ENCODE measurements at regions not wholly inside any gene's neighbourhood (a gene's known extent, or its start where the extent isn't known, plus 50 kb on each side); places are given as distances from the start of the nearest gene placed in this dataset.
A peak's percentile ranks its signal among the peaks of the same experiment; 100 is the strongest.
"Not testable (repeated sequence)": the region's sequence is repeated elsewhere in the genome, so short reads cannot be mapped to it uniquely, and the experiment has no call there.

DNA sequence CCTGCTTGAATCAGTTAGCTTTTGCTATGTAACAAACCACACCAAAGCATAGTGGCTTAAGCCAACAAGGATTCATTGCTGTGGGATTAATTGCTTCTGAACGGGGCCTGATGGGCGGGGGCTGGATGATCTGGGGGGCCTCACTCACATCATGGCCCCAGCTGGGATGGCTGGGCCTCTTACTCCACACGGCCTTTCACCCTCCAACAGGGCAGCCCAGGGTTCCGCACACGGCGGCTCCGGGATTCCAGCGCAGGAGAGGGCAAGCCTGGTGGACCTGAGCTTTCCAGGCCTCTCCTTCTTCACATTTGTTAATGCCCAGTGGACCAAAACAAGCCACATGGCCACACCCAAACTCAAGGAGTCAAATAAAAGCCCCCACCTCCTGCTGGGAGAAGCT lies 86.3 kb upstream of the PHLPP1 start:
- DNase-seq = no peak

DNA sequence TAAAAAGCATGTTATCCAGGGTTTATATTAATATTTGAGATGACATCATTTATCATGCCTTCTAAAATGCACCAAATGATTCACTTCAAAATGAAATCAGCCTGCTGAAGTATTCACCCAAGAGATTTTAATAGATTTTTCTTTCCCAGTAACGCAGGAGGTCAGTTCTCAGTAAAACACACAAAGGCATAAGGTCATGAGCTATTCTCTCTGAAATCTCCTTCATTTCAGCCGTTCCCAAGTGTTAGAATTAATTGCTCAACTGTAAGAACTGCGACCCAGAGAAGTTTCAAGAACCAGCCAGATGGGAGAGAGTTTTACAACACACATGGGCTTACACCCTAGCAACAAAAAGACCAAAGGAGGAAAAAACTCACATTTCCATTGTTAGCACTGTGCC lies 84.2 kb upstream of the PHLPP1 start:
- no peak for DNase-seq

DNA sequence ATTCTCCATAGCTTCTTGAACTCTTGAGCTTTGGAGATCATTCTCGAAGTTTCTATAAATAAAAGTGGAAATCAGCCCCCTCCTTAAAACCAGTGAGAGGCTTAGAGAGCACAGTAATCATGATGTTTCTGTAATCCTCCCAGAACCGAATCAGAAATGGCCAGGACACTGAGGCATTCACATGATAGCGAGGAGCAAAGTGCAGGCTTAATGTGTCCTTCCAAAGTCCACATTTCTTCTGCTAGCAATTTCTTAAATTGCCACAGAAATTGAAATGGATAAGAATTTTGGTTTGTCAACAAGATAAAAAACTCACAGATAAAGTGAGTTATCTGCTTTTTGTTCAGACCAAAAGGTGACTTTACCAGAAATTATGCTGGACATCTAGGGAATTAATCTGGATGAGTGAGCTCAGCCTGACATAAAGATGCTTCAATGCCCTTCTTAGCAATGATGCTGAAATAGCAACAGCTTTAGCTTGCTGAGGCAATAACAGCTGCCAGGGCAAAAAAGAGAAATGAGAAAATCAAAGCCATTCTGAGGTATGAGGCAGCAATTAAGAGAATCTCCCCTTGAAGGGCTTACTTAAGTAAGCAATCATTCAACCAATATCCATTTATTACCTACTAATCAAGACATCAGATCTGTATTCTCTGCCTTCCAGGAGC lies 82.4 kb upstream of the PHLPP1 start:
- DNase-seq = no peak

DNA sequence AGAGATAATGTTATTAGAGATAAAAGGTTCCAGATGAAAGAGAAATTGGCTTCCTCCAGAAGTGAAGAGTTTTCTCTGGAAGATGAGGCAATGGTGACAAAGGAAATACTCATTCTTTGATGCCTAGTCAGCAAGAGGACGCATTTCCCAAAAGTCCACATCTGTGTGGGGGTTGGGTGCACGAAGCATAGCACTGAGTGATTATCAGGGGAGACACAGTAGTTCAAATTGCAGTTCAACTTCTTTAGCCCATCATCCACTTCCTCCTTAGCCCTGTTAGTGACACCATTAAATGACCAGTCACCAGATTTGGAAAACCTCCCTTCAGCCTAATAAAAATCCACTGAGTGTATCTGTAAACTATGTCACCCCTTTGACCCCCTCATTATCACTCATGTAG lies 80.9 kb upstream of the PHLPP1 start:
- no peak for DNase-seq

DNA sequence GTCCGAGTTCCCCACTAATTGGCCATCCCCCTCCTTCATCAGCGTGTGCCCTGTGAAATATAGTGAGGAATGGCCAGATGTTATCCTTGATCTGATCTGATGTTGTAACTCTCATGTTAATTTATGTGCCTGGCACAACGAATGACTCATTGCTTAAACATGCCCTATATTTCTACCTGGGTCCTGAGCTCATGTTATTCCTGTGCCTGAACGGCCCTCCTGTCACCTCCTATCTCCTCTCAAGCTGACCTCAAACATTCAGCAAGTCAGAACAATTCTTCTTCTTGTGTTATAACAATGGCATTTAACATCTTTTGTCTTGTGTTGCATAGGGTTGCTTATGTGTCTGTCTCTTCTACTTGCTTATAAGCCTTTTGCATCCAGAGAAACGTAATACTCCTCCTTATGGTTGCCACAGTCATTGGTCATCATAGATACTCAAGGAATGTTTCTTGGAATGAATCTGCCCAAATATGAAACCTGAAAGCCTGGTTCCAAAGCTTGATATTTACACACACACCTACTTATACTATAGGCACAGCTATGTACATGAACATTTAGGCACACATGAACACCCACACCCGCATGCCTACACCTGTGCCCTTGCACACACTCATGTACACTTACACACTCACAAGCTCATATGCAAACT lies 80.2 kb upstream of the PHLPP1 start:
- DNase-seq = no peak

DNA sequence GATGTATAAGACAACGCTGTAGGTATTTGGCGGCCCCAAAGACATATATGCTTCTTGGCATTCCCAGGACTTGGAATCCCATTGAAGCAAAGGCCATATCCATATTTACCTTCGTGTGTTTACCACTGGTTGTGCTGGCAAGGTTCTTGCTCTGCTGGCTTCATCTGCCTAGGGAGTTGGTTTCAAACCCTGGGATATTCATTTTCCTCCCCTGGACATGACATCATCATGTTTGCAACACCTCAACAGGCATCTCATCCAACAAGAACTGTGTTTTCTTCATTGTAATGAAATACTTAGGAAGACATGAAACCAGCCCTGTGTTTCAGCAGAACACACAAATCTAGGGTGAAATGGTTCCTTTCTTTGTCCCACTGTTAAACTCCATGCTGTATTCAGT lies 77.9 kb upstream of the PHLPP1 start:
- DNase-seq = no peak

DNA sequence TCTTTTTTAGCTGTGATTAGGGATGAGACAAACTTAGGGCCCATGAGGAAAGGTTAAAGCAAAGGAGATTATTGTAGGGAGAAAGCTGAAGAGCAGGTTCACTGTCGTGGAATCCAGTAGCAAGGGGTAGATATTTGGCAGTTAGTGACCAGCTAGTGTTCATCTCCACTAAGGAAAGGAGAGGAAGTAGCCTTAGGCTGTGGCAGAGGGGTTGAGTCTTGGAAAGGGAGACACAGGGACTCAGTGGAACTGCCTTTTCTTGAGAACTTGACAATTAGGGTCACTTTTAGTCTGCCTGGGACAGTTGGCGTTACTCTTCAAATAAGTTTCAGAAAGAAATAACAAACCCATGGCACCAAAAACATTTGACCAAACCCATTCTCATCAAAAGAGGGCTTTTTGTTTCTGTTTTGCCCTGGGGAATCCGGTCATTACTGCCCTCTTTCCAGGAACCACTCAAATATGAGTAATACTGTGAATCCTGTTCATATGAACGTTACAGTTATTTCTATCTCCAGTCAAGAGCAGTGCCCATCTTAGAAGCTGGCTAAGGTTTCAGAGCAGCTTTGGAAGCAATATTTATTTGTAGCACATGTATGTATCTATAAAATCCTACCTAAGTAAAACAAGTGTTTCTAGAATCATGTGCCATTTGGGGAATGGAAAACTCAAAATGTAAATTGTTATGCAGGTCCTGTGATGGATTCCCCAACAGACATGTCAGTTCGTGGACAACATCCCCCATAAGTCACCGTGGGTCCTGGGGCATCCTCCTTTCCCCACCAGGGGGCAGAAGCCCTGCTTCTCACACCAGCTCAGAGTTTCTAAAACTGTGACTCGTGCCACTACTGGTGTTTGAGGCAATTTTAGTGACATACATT lies 77.3 kb upstream of the PHLPP1 start:
- DNase-seq = peak; percentile 50

DNA sequence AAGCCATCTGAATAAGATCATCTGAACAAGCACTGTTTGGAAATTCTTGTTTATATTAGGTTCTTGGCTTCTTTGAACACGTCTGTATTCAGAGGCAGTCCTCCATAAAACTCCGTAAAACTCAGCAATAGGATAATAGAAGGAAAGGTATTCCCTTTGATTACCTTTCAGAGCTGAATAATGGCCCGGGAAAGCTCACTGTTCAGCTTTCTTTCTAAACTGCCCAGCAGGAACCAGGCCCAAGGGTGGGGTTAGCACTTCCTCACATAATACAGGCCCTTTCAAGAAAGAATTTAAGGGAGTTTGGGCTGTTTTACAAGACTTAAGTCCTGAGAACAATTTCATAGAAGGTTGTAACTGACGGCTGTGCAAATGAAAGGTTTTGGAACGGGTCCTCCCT lies 72.2 kb upstream of the PHLPP1 start:
- DNase-seq = no peak

DNA sequence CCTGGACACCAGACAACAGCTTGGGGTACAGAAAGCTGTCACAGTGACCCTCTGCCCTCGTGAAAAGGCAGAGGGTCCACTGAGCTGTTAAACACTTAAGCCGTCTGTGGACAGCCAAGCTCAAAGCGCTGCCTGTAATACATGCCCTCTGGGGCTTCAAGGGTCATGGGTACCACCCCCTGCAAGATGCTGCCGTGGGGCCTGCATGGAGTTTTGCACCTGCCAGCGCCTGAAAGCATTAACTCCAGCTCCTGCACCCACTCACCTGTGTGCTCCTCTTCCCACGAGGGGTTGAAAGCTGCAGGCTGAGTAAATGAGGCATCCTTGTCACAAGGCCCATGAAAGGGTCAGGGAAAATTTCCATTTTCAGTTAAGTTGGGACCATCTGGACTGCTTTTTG lies 70.6 kb upstream of the PHLPP1 start:
- no peak for DNase-seq

DNA sequence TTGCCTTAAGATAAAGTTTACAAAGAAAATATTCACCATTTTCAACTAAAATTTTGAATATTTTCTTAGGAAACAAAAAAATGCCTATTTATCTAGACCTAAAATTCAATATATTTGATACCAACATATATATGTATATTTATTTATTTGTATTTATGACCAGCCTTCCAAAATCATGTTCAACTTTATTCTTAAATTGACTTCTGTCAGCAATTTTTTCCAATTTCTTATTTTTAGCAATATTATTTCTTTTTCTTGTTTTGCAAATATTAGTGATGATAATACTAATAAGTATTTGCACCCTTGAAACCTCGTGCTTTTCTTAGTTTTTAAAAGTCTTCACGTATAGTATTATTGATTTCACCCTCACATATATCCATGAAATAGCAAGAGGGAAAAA lies 68.2 kb upstream of the PHLPP1 start:
- DNase-seq = no peak

DNA sequence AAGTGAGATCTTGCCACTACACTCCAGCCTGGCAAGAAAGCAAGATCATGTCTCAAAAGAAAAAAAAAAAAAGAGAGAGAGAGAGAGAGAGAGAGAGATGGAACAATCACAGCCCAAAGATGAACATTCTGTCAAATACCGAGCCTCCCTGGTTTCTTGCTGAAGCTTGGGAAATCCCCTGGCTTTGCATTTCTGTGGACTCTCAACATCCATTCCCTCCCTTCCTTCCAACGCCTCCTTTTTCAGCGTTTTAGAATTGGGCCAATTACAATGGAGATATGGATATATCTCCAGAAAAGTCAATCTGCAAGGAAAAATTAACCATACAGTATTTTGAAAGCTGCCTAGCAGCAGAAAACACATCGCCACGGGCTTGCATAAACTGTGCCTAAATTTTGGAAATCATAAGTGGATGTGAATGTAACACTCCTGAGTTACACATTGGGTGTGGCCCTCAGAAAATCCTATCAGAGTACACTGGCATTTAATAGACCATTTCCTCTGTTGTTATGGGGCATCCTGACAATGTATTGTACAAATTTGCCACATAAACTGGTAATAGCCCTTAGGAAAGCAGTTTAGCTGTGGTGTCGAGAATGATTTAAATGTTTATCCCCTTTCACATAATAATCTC lies 67.2 kb upstream of the PHLPP1 start:
- DNase-seq = no peak

DNA sequence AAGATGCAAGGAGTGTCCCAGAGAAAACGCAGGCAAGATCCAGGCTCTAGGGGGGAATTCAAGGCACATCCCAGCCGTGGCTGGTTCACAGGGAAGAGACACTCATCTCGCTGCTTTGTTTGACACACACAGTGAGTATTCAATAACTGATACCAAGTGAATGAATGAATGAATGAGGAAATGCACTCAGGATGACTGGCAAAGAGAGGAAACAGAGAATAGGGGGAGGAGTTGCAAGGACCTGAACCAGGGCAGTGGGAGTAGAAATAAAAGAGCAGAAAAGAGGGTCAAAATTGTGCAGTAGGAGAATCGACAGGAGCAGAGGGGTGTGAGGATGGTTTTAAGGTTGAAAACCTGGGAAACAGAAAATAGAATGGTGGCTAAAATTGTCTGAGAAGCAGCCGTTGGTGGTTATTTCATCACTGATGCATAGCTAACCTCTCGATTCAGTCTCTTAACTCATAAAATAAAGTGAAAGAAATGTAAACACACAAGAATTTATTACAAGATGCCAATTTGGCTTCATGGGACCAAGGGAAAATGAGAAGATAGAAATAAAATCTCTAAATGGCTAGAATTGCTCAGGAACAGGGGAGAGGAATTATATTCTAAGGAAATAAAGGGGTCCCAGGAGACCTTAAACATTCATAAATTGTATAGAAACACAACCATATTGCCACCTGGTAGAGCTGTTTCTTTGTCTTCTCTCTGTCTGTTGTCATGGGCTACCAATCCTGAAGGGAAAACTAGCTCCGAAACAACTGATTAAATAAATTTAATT lies 63.9 kb upstream of the PHLPP1 start:
- DNase-seq = no peak

DNA sequence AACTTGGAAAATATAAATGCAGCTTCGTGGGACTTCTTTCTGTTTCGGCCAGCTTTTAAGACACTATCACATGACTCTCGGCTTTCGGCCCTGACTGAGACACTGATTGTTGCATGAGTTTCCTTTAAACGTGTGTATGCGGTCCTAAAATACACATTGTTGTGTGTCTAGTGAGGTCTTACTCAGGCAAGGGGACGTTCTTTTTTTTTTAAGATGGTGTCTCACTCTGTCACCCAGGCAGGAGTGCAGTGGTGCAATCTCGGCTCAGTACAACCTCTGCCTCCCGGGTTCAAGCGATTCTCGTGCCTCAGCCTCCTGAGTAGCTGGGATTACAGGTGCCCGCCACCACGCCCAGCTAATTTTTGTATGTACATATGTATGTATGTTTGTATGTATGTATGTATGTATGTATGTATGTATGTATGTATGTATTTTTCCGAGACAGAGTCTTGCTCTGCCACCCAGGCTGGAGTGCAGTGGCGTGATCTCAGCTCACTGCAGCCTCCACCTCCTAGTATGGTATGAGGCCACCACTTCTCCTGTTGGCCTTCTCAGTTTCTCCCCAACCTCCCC lies 63.2 kb upstream of the PHLPP1 start:
- DNase-seq = not testable (repeated sequence)

DNA sequence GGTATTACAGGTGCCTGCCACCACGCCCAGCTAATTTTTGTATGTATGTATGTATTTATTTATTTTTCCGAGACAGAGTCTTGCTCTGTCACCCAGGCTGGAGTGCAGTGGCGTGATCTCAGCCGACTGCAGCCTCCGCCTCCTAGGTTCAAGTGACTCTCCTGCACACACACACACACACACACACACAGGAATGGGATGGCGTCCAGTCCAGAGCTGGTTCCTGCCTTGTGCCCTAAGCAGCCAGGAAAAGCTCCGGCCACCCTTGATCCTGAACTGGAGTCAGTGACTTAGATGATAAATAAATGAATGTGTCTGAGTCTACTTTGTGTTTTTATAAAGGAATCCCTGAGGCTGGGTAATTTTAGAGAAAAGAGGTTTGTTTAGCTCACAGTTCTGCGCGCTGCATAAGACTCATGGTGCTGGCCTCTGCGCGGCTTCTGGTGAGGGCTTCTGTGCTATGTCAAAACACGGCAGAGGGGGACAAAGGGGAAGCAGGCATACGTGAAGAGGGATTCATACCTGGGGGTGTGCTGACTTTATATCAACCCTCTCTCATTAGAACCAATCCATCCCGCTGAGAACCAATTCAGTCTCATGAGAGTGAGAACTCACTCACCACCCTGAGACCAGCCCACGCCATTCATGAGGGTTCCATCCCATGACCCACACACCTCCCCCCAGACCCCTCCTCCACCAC lies 59.7 kb upstream of the PHLPP1 start:
- DNase-seq = no peak

DNA sequence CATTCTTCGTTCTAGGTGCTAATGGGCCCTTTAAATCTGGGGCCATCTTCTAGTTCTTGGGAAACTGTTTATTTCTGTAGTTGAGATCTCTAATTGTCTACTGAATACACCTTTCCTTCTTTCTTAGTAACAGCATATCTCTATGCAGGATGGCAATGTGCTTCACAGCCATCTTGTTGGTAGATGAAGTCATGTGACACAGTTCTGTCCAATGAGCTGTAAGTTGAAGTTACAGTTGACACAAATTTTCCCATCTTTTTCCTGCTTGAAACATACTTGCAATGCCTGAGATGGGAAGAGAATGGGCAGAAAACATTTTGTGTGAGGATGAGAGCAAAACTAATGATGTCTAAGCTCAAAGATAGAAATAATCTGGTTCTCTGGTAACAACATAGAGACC lies 57.3 kb upstream of the PHLPP1 start:
- DNase-seq = no peak

DNA sequence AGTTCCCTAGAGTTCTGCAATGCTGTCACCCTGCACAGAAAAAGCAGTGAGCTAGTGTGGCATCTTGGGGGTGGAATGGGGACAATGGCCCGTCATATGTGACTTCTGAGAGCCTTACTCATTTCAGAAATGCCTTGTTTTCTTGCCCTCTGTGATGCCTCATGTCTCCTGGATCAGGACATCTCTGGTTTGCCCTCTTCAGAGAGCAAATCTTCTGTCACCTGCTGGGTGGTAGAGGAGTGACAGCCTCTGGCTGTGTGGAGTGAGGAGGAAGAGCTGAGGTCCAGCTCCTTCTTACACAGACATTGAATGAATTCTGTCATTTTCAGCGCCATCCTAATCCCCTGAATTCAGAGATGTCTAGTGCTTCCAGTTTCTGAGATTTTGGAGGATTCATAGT lies 55.6 kb upstream of the PHLPP1 start:
- DNase-seq = no peak

DNA sequence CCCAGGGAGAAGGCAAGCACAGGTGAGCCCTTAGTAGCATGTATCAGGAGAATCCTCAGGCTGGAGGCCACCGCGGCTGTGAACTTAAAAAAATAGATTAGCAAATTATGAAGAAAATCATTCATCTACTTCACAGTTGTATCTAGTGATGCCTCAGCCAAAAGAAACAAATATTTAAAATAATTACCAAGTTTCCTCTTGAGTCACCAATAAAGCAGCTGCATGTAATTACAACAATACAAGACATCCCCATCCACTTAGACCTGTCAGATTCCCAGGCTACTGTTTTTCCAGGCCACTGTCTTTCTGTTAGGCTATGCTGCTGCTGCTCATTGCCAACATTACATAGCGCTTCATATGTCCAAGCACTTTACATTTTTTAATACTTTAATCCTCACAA lies 54.6 kb upstream of the PHLPP1 start:
- no peak for DNase-seq

DNA sequence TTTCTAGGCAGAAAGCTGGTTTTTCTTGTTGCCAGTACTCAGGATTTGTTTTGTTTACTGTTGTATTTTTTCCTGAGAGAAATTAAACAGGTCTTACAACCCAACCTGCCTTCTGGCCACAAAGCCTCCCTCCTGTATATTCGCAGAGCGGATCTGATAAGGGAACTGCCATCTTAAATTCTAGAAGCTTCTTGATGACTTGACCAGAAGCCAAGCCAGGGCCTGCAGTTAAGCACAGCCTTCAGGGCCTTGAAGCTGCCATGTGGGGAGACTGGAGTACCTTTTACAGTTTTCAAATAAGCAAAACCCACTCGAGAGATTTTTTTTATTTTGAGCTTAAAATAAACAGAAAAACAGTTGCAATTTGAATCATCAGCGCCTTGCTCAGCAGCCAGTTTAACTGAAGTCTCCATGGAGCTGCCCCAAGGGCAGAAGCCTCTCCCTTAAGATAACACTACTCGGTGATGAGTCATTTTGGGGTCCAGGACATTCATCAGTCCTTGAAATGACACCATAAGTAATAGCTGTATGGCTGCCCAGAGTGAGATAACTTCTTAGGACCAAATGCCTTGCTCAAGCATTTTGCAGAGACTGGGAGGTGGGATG lies 51.5 kb upstream of the PHLPP1 start:
- no peak for DNase-seq

DNA sequence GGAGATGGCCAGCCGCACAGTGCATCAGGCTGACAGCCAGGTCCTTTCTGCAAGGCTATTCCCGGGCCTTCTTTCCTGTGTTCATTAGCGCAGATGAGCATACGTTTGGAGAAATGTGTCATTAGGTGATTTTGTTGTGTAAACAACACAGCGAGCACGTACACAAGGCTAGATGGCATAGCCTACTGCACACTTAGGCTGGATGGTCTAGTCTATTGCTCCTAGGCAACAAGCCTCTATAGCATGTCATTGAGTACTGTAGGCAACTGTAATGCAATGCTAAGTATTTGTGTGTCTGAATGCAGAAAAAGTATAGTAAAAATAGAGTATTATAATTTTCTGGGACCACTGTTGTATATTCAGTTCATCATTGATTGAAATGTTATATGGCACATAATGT lies 50.9 kb upstream of the PHLPP1 start:
- no peak for DNase-seq

DNA sequence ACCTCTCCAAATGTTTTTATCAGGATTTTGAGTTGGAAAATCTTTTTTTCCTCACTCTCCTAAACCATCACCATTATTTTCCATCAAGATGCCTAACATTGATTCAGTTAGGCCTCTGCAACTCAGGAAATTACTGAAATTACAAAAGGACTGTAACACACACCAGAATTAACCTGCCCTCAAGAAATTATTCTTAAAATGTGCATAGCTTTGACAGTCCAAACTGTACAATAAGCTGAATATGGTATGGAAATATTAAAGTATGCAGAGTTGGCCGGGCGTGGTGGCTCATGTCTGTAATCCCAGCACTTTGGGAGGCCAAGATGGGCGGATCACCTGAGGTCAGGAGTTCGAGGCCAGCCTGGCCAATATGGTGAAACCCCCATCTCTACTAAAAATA lies 50.2 kb upstream of the PHLPP1 start:
- DNase-seq = no peak
